Hematopoietic multipotent progenitor cell treated with erythropoietin and hydrocortisone succinate and interleukin-3 and kit ligand, for 17 days (in vitro differentiated cells): ENCODE measurements at regions not wholly inside any gene's neighbourhood (a gene's known extent, or its start where the extent isn't known, plus 50 kb on each side); places are given as distances from the start of the nearest gene placed in this dataset.
A peak's percentile ranks its signal among the peaks of the same experiment; 100 is the strongest.

Source experiments
- DNase-seq: peaks from one replicate; pipeline ENCODE4 v3.0.0-alpha.2; 2015; ENCODE audit warnings: low spot score

- no peak for DNase-seq
Observed at GRCh38 chr9:87282538-87282937, 215.1 kb upstream of the DAPK1 start.

- DNase-seq, result no peak
Observed at GRCh38 chr9:87283585-87283984, 214.1 kb upstream of the DAPK1 start.

- DNase-seq, result no peak
Observed at GRCh38 chr9:87285183-87285850, 212.3 kb upstream of the DAPK1 start.

GRCh38 chr9:87286506-87286905, 211.2 kb upstream of the DAPK1 start:
- DNase-seq, result no peak

- no peak for DNase-seq
Observed at GRCh38 chr9:87290241-87291052, 207.2 kb upstream of the DAPK1 start.

- no peak for DNase-seq
Observed at GRCh38 chr9:87292449-87293191, 205.0 kb upstream of the DAPK1 start.

- DNase-seq, result no peak
Observed at GRCh38 chr9:87294126-87294525, 203.5 kb upstream of the DAPK1 start.

GRCh38 chr9:87300915-87301314, 196.8 kb upstream of the DAPK1 start:
- DNase-seq, result no peak

- no peak for DNase-seq
Observed at GRCh38 chr9:87301371-87301770, 196.3 kb upstream of the DAPK1 start.

GRCh38 chr9:87305151-87305550, 192.5 kb upstream of the DAPK1 start:
- no peak for DNase-seq

GRCh38 chr9:87306006-87306405, 191.7 kb upstream of the DAPK1 start:
- DNase-seq, result no peak

GRCh38 chr9:87307848-87308247, 189.8 kb upstream of the DAPK1 start:
- no peak for DNase-seq

GRCh38 chr9:87309236-87309635, 188.4 kb upstream of the DAPK1 start:
- DNase-seq, result no peak

- DNase-seq, result no peak
Observed at GRCh38 chr9:87310827-87311523, 186.7 kb upstream of the DAPK1 start.

GRCh38 chr9:87319656-87320055, 178.0 kb upstream of the DAPK1 start:
- no peak for DNase-seq

- no peak for DNase-seq
Observed at GRCh38 chr9:87320146-87320884, 177.4 kb upstream of the DAPK1 start.

- no peak for DNase-seq
Observed at GRCh38 chr9:87322840-87323635, 174.6 kb upstream of the DAPK1 start.

- no peak for DNase-seq
Observed at GRCh38 chr9:87323928-87324327, 173.7 kb upstream of the DAPK1 start.

GRCh38 chr9:87324613-87325194, 173.0 kb upstream of the DAPK1 start:
- peak; percentile 51 for DNase-seq

- DNase-seq, result no peak
Observed at GRCh38 chr9:87327575-87328125, 170.0 kb upstream of the DAPK1 start.
